ENCODE measurements at regions not wholly inside any gene's neighbourhood (a gene's known extent, or its start where the extent isn't known, plus 50 kb on each side); places are given as distances from the start of the nearest gene placed in this dataset.

DNA sequence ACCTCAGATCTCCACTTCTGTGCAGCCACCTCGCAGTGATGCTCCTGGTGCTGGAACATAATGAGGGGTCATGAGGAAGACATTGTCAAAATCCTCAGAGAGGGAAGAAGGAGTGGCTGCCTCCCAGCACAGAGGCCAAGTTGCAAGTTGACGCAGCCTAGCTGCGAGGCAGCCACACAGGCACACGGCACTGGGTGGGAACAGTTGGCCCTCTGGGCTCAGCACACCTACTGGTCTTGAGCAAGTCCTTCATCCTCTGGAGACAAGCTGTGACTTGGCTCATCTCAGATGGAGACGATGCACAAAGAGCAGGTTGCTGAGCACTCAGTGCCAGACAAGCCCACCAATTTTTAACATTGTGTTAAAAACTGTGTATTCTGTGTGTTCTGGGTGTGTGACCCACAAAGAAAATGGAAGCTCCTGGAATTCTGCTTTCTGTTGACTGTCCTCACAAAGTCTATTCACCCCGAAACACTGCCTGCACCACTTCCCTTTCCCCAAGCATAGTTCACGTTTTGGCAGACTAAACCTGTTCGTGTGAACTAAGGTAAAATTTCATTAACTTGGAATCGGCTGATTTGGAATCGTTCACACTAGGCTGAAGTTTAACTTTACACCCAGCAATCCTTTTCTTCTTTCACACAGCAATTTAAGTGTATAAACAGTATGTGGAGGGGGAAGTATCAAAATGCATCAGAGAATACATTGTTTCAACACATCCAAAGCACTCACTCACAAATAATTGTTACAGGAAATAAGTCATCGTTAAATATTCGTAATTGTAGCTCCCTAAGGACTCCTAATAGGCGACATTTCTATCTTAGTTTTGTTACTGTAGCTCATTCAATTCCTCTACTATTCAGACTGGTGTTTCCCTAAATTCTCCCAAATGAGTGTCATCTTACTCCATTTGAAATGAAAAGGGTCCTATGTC, 266.6 kb upstream of the ID2 start:
- no peak for DNase-seq (ENCODE audit: low read depth, low spot score)

DNA sequence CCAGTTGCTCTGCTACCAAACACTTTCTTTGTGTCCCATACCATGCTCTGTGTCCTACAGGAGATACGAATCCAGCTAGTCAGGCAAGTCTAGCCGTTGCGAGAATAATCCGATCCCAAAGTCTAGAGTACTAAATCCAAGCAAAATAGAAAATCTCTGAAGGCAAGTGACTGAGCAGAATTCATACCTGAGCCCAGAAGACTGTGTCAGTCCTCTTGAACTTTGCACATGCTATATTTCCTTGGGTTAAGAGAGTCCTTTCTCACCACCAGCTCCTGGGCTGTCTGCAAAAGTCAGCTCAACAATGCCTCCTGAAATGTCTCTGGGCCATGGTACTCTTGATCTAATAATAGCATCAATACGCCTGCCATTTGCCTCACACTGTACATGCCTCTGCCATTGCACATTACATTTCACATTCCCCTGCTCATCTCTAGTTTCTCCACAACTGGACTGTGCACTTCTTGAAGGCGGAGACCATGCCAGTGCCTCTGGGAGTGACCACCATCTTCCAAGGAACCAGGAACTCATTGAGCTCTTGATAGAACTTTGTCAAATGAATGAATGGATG, 265.8 kb upstream of the ID2 start:
- no peak for DNase-seq (ENCODE audit: low read depth, low spot score)

- no peak for DNase-seq (ENCODE audit: low read depth, low spot score)
Observed at GRCh38 chr2:8416849-8417832, 264.7 kb upstream of the ID2 start.

DNA sequence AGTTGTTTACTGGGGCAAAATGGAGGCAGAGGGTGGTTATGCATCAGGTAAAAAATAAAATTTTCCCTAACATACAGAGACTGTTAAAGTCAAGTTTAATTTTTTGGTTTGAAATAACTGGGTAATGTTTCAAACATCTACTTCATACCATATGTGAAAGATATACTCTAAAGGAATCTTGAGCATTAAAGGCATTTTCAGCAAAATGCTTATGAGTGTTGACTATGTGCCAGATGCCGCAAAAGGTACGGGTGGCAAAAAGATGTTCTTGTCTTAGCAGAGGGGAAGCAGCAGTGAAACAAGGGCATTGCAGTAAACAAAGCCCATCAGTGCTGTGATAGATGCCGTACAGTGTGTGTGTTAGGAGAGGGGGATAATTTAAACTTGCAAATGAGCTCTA, 263.1 kb upstream of the ID2 start:
- no peak for DNase-seq (ENCODE audit: low read depth, low spot score)

GRCh38 chr2:8421658-8422449, 260.0 kb upstream of the ID2 start:
- no peak for DNase-seq (ENCODE audit: low read depth, low spot score)

DNA sequence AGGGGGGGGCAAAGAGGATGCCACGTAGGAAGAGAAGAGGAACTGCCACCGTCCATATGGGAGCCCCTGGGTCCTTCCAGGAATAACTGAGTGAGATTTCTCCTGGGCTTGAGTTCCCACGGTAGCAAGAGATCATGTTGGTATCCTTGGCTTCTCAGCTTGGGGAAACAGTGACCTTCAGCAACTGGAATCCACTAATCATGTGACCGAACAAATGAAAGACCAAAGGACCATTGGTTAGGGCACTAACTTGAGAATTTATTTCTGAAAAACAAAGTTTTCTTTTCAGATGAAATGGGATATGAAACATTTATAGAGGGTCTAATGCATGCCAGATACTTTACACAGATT, 259.4 kb upstream of the ID2 start:
- no peak for DNase-seq (ENCODE audit: low read depth, low spot score)

GRCh38 chr2:8424997-8425900, 256.6 kb upstream of the ID2 start:
- DNase-seq (ENCODE audit: low read depth, low spot score), result no peak

DNA sequence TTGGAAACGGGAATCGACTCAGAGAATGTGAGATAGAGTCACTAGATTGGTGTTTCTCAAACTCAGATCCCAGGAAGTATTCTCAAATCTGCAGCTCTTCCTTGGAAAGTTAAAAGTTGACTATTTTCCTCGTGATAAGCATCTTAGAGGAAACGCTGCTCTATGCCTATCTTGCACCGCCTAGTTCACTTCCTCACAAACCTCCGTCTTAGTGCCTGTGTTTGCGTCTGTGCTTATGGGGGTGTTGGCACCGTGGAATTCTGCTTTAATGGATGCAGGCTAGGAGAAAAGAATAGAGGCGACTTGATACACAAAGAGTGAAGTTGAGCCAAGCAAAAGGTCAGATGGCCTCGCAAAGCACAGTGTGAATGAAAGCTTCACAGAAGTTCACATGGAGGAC, 255.3 kb upstream of the ID2 start:
- no peak for DNase-seq (ENCODE audit: low read depth, low spot score)

GRCh38 chr2:8427211-8427610, 254.6 kb upstream of the ID2 start:
- DNase-seq (ENCODE audit: low read depth, low spot score), result no peak

DNA sequence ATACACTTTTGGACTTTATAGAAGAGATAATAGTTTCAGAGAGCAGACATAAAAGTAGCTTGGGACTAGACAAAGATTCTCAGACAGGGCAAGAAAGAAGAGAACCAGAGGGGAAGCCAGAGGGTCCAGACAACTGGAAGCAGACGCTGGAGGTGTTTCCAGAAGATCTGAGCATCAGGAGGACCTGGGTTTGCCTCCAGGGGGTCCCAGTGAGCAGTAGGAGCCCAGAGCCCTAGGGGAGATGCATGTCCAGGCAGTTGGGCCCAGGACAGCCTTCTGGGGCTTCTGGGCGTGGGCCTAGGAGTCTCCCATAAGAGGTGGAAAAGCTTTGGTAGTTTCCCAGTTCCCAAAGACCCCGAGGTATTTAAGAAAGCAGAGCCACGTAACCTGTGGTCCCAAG, 251.2 kb upstream of the ID2 start:
- DNase-seq (ENCODE audit: low read depth, low spot score), result no peak

GRCh38 chr2:8431446-8432125, 250.3 kb upstream of the ID2 start:
- DNase-seq (ENCODE audit: low read depth, low spot score), result no peak

GRCh38 chr2:8432706-8433336, 249.0 kb upstream of the ID2 start:
- DNase-seq (ENCODE audit: low read depth, low spot score), result no peak

DNA sequence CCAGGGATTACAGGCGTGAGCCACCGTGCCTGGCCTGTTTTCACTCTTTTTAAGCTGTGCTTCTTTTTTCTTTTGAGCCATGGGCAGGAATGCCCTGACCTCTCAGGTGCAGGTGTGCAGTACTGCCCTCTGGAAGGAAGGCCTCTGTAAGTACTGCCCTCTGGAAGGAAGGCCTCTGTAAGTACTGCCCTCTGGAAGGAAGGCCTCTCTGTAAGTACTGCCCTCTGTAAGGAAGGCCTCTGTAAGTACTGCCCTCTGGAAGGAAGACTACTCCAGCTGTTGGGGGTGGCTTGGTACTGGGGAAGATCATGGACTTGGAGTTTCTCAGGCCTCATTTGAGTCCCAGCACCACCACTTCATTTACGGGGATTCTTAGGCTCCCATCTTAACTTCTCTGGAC, 248.5 kb upstream of the ID2 start:
- no peak for DNase-seq (ENCODE audit: low read depth, low spot score)

DNA sequence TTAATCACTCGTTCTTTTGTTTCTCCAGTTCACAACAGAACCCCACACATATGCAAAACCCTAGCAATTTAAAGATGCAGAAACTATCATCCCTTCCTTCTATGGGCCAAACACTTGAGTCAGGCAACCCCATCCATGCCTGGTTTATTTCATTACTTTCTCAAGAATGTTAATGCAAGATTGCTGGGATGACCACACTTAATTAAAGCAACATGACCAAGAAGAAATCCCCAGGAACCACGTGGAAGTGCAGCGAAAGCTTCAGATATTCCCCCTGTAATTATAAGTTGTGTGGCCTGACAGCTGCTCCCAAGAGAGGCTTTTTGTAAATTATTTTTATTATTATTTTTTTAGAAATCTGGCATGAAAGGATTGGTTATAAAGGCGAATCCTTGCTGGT, 246.2 kb upstream of the ID2 start:
- DNase-seq (ENCODE audit: low read depth, low spot score), result no peak

DNA sequence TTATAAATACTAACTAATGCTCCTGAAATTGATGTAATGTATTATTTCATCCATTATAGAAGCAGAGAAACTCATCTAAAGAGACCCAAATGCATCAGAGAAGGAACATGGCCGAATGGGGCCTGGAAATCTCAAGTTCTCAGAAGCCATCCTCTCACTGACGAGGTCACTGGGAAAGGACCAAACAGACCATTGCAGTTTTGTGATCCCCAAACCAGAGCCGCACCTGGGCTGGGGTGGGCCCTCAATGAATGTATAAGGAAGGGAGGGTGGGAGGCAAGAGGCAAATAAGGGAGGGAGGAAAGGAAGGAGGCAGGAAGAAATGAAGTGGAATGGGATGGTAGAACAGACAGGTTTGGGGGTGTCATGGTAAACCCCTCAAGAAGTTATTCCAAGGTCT, 245.3 kb upstream of the ID2 start:
- DNase-seq (ENCODE audit: low read depth, low spot score), result no peak

DNA sequence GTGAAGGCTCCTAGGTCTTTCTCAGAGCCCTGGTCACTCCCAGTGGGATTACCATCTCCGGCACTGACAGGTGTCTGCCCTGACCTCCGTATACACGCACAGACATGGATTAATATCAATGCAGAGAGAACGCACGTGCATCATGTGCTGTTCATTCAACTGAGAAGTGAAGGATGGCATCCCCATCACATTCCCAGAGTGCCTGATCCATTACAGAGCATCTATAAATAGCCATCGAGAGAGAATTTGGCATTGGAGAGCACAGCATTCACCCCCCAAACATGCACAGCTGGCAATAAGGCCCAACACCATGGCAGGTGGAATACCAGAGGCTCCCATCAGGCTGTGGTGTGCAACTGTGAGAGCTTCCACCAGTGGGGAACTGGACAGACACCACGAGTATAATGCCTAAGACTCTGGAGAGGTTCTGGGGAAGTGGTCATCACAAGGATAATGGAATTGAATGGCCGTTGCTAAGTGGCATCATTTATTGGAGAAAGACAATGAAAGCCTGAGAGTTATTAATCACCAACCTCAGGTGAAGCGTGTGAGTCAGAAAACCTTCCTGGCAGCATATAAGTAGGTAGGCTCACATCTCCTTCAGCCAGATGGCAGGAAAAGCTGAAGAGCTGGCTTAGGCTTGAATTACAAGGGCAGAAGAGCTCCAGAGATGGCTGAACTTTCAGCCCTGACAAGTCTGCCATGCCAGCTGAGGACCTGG, 244.5 kb upstream of the ID2 start:
- no peak for DNase-seq (ENCODE audit: low read depth, low spot score)

DNA sequence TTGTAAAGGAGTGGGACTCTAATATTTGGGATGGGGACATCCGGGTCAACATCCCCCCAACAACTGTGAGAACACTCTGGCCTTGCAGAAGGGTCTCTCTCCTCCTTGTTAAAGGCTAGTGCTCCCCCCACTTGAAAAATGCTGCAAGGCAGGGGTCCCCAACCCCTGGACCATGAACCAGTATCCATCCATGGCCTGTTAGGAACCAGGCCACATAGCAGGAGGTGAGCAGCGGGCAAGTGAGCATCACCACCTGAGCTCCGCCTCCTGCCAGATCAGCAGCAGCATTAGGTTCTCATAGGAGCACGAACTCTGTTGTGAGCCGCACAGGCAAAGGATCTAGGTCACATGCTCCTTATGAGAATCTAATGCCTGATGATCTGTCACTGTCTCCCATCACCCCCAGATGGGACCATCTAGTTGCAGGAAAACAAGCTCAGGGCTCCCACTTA, 243.9 kb upstream of the ID2 start:
- no peak for DNase-seq (ENCODE audit: low read depth, low spot score)

- DNase-seq (ENCODE audit: low read depth, low spot score), result no peak
Observed at GRCh38 chr2:8438476-8438875, 243.4 kb upstream of the ID2 start.

DNA sequence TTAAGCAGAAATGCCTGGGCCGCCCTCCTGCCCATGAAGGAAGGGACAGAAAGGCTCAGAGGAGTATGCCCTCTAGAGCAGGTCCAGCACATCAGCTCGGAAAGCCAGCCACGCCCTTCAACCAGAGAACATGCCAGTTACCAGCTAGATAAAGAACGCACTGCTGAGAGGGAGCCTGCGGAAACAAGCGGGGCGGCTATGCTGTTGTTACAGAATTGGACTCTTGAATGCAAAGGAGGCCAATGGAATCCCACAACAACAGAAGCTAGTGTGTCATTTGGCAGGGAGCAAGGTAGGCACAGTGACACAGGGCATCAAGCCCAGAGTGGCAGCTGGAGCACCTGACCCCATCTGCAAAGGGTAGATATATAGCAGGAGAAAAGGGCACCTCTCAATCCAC, 242.9 kb upstream of the ID2 start:
- DNase-seq (ENCODE audit: low read depth, low spot score), result no peak

All from activated naive CD8-positive, alpha-beta T cell treated with anti-CD3 and anti-CD28 coated beads, Interleukin-2, amount 50 U/mL, for 16 hours (primary cell).